HG02678 (cell line): ENCODE measurements at regions not wholly inside any gene's neighbourhood (a gene's known extent, or its start where the extent isn't known, plus 50 kb on each side); places are given as distances from the start of the nearest gene placed in this dataset.
A peak's percentile ranks its signal among the peaks of the same experiment; 100 is the strongest.

Experiments used
- ATAC-seq: cut with Tn5 transposase; IDR thresholded peaks from one replicate; pipeline ENCODE4 v1.9.1; 2021; ENCODE audit warnings: mild to moderate bottlenecking, moderate library complexity; ENCODE audit not compliant: unreplicated experiment

- ATAC-seq = no peak
Measured at GRCh38 chr5:145283141-145283810, 551.9 kb downstream of the PRELID2 start.

GRCh38 chr5:145280806-145281205 is 554.3 kb downstream of the PRELID2 start:
- no peak for ATAC-seq

GRCh38 chr5:145280214-145280613 is 554.9 kb downstream of the PRELID2 start:
- no peak for ATAC-seq

DNA sequence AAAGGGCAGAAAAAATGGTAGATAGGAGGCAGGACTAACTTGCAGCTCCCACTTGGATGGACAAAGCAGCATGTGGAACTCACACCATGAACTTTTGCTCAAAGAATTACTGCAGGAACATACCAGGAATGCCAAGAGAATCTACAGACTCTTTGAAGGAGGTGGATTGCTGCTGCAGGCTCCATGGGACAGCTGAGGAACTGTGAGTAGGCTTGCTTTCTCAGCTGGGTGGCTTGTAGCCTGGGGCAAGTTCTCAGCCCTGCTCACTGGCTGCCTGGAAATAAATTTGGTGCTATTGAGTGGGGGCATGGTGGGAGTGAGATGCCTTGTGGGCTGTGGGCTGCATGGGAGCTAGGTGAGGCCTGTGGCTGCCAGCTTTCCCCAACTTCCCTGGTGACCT is 574.5 kb downstream of the PRELID2 start:
- ATAC-seq = no peak

DNA sequence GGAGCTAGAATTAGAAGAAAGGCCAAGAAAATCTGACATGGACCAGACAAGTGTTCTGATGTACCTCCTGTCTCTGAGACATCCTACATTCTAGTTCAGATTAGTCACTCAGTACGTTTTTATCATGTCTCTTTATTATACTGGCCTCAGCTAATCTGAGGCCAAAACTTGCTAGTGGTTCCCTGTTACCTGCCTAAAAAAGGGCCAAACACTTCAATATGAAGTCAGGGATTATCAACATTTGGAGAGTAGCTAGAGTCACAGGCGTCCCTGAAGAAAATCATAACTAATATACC is 587.4 kb downstream of the PRELID2 start:
- ATAC-seq = no peak

GRCh38 chr5:145246961-145247744 is 588.0 kb downstream of the PRELID2 start:
- no peak for ATAC-seq

DNA sequence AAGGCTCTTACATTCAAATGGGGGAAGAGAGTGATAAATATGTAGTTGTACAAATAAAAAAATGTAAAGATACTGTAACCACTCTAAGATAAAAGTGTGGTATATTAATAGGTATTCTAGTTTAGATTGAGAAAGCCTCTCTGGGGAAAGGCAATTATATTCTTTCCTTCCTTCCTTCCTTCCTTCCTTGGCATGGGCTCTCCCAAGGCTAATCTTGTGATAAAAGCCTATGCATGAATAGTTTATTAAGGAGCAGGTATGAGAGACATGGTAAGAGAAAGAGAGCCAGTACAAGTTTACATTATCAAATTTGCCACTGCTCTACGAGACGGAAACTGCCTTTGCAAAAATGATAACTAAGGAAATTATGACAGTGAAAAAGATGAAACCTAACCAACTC is 588.8 kb downstream of the PRELID2 start:
- ATAC-seq = no peak

GRCh38 chr5:145245354-145245753 is 589.8 kb downstream of the PRELID2 start:
- ATAC-seq = no peak

- ATAC-seq = no peak
Measured at GRCh38 chr5:145244788-145245187, 590.4 kb downstream of the PRELID2 start.

GRCh38 chr5:145244251-145244650 is 590.9 kb downstream of the PRELID2 start:
- ATAC-seq = no peak

GRCh38 chr5:145243016-145243415 is 592.1 kb downstream of the PRELID2 start:
- no peak for ATAC-seq

DNA sequence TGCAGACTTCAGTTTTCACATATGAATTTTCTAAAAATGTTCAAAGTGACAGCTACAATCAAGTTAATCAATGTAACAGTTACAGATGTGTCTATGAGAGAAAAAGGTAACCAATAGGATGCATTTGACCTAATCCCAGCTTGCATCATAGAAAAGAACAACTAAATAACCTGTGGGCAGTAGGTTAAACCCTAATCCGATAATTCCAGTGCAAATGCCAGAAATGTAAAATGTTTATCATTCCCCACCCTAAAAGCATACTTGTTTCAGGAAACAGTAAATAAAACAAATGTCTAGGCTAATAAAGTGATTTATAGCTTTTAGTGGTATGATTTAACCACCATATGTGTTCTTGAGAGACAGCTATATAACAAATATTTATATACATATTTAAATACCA is 592.6 kb downstream of the PRELID2 start:
- ATAC-seq = no peak

DNA sequence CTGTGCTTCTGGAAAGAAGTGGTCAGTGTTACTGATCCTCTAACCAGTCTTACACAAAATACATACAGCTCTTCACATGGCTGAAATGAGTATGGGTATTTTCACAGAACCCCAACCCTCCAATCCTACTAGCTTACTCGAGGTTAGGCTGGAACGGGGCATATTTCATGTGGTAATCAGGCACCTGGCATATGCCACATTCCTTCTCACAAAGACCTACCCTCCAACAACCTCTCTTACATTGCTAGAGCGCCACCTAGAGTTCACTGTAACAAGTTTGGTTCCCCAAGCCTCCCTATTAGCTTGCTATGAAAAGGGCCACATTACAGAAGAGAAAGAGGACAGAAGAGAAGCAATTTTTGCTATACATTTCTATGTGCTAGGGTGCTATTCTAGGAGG is 597.3 kb downstream of the PRELID2 start:
- ATAC-seq = peak; percentile 63

DNA sequence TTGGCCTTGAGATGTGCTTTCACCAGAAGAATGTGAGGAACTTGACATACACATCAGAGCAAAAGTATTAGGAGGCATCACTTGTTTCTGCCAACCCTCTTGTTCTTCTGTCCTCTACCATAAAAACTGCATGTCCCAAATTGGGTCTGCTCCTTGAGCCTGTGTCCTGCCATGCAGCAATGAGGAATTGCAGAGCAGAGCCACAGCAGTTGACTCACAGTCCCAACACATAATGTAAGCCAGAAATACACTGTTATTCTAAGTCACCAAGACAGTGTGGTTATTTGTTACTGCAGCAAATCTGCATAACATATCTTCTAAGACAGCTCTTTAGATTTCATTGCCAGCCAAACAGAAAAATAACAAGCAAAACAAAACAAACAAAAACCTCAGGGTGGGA is 598.2 kb downstream of the PRELID2 start:
- no peak for ATAC-seq

DNA sequence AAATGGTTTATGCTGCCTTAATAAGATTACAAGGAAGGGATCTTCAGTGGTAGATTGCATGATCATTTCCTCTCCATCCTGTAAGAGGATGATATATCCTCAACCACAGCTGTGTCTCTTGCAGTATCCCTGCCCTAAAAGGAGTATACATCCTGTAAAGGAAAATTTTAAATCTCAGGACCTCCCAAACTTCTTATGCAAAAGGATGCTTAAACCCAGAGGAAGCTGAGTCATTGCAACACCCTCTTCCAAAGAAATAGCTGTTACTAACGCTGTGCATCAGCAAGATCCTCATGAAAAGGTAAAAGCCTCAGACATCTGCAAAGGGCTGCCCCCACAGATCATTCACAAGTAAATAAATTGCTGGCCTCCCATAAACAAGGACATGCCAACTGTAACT is 599.0 kb downstream of the PRELID2 start:
- ATAC-seq = no peak

DNA sequence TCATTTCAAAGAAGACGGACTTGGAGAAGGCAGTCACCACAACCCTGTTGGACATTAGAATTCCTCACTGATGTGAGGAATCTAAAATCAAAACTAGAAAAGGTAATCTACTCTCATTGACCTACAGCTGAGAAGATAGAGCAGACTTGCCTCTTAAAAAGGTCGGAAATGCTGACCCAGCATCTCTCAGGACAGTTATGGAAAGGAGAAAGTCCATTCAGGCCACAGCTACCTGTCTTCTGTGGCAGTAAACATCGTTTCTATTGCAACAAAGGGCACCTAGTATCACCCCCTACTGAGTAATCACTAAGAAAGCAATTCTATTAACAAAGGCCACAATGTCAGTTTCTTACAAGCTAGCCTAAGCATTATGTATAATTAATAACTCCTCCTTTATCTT is 601.7 kb downstream of the PRELID2 start:
- no peak for ATAC-seq

GRCh38 chr5:145230781-145231180 is 604.4 kb downstream of the PRELID2 start:
- no peak for ATAC-seq

GRCh38 chr5:145228564-145228963 is 606.6 kb downstream of the PRELID2 start:
- ATAC-seq = no peak

- no peak for ATAC-seq
Measured at GRCh38 chr5:145227881-145228280, 607.3 kb downstream of the PRELID2 start.

DNA sequence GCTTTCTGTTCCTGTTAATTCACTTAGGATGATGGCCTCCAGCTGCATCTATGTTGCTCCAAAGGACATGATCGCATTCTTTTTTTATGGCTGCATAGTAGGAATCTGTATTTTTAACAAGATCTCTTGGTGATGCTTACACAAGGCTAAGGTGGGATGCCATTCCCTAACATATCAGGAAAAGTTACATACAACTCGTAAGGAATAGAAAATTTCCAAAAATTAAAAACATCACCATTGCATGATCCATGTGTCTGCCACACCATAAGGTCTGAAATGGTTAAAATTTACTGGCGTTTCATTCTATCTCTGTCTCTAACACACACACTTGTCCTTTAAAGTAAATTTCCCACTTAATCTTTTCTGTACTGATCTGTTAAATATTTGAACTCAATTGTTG is 608.4 kb downstream of the PRELID2 start:
- no peak for ATAC-seq

GRCh38 chr5:145225529-145225928 is 609.6 kb downstream of the PRELID2 start:
- no peak for ATAC-seq

GRCh38 chr5:145223582-145223981 is 611.6 kb downstream of the PRELID2 start:
- ATAC-seq = no peak

DNA sequence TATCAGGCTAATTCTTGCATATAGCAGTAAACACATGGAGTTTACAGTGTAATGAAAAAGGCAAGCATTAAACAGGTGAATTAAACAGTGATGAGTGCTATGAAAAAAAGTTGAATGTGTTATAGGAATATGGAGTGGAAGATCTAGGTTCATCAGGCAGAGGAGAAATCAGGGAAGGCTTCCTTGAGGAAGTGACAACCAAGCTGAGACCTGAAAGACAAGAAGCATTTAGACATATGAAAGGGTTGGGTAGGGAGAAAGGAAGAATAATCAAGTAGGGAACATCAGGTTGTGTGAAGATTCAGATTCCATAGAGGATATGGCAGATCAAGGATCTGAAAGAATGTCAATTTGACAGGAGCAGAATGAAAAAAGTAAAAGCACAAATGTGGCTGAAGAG is 612.5 kb downstream of the PRELID2 start:
- ATAC-seq = no peak
